IPS DF 4.7 (cell line): ENCODE measurements at regions not wholly inside any gene's neighbourhood (a gene's known extent, or its start where the extent isn't known, plus 50 kb on each side); places are given as distances from the start of the nearest gene placed in this dataset.
A peak's percentile ranks its signal among the peaks of the same experiment; 100 is the strongest.

Source experiments
- DNase-seq: peaks from one replicate; pipeline ENCODE4 v3.0.0-alpha.2; 2013; ENCODE audit warnings: low spot score; ENCODE audit errors: extremely low read depth

- no peak for DNase-seq
Measured at GRCh38 chr9:85263288-85263687, 478.5 kb downstream of the AGTPBP1 start.

GRCh38 chr9:85262333-85262732, 479.4 kb downstream of the AGTPBP1 start:
- DNase-seq, result no peak

GRCh38 chr9:85260275-85260845, 481.4 kb downstream of the AGTPBP1 start:
- DNase-seq, result no peak

GRCh38 chr9:85258823-85259370, 482.9 kb downstream of the AGTPBP1 start:
- DNase-seq, result peak; percentile 69

GRCh38 chr9:85258236-85258635, 483.5 kb downstream of the AGTPBP1 start:
- no peak for DNase-seq

- no peak for DNase-seq
Measured at GRCh38 chr9:85249313-85249621, 492.5 kb downstream of the AGTPBP1 start.

GRCh38 chr9:85248514-85249312, 493.0 kb downstream of the AGTPBP1 start:
- no peak for DNase-seq

GRCh38 chr9:85246541-85246940, 495.2 kb downstream of the AGTPBP1 start:
- no peak for DNase-seq

GRCh38 chr9:85244856-85245255, 496.9 kb downstream of the AGTPBP1 start:
- no peak for DNase-seq

- DNase-seq, result no peak
Measured at GRCh38 chr9:85243977-85244376, 497.8 kb downstream of the AGTPBP1 start.

- DNase-seq, result no peak
Measured at GRCh38 chr9:85237478-85237877, 504.3 kb downstream of the AGTPBP1 start.

- no peak for DNase-seq
Measured at GRCh38 chr9:85230081-85230480, 511.7 kb downstream of the AGTPBP1 start.

GRCh38 chr9:85228111-85228855, 513.5 kb downstream of the AGTPBP1 start:
- DNase-seq, result no peak

GRCh38 chr9:85225180-85225579, 516.6 kb downstream of the AGTPBP1 start:
- DNase-seq, result no peak

GRCh38 chr9:85224729-85225128, 517.0 kb downstream of the AGTPBP1 start:
- DNase-seq, result no peak

- DNase-seq, result no peak
Measured at GRCh38 chr9:85224301-85224700, 517.5 kb downstream of the AGTPBP1 start.

- DNase-seq, result no peak
Measured at GRCh38 chr9:85223506-85224125, 518.1 kb downstream of the AGTPBP1 start.

- DNase-seq, result no peak
Measured at GRCh38 chr9:85216601-85217000, 525.2 kb downstream of the AGTPBP1 start.

GRCh38 chr9:85215961-85216360, 525.8 kb downstream of the AGTPBP1 start:
- DNase-seq, result no peak

GRCh38 chr9:85215416-85215815, 526.3 kb downstream of the AGTPBP1 start:
- no peak for DNase-seq

GRCh38 chr9:85213650-85214607, 527.8 kb downstream of the AGTPBP1 start:
- DNase-seq, result peak; percentile 7
